Neural progenitor cell (in vitro differentiated cells): ENCODE measurements at regions not wholly inside any gene's neighbourhood (a gene's known extent, or its start where the extent isn't known, plus 50 kb on each side); places are given as distances from the start of the nearest gene placed in this dataset.

Experiments
- DNase-seq: peaks from one replicate; pipeline ENCODE4 v3.0.0-alpha.2; 2016; ENCODE audit warnings: low spot score
- H2AFZ ChIP-seq: fragments of 200-600 bp; sonication (generic); replicated peaks from 2 replicates; pipeline ENCODE4 v1.6.1; 2016; ENCODE audit warnings: antibody characterized with exemption
- H3F3A ChIP-seq: fragments of 200-600 bp; sonication (generic); 2 replicates; pipeline ENCODE4 v1.6.1; 2016; ENCODE audit warnings: antibody characterized with exemption, low read depth
- H3K27ac ChIP-seq: fragments of 200-600 bp; sonication (generic); 2 replicates; pipeline ENCODE4 v1.5.1; 2016; ENCODE audit warnings: mild to moderate bottlenecking
- H3K27me3 ChIP-seq: fragments of 200-600 bp; sonication (generic); 2 replicates; pipeline ENCODE4 v1.6.1; 2016; ENCODE audit warnings: mild to moderate bottlenecking, moderate library complexity
- H3K36me3 ChIP-seq: fragments of 200-600 bp; sonication (generic); 2 replicates; pipeline ENCODE4 v1.5.1; 2016
- H3K4me1 ChIP-seq: fragments of 200-600 bp; sonication (generic); 2 replicates; pipeline ENCODE4 v1.6.1; 2016; ENCODE audit warnings: mixed run types
- H3K4me2 ChIP-seq: fragments of 200-600 bp; sonication (generic); 2 replicates; pipeline ENCODE4 v1.6.1; 2016
- H3K4me3 ChIP-seq: fragments of 200-600 bp; sonication (generic); 2 replicates; pipeline ENCODE4 v1.5.1; 2016
- H3K79me2 ChIP-seq: fragments of 200-600 bp; sonication (generic); 2 replicates; pipeline ENCODE4 v1.6.1; 2016; ENCODE audit warnings: low read depth
- H3K9ac ChIP-seq: fragments of 200-600 bp; sonication (generic); 2 replicates; pipeline ENCODE4 v1.6.1; 2016
- H3K9me3 ChIP-seq: fragments of 200-600 bp; sonication (generic); 2 replicates; pipeline ENCODE4 v1.5.1; 2016; ENCODE audit warnings: low read depth
- H4K20me1 ChIP-seq: fragments of 200-600 bp; sonication (generic); 2 replicates; pipeline ENCODE4 v1.6.1; 2016; ENCODE audit warnings: low read depth
- H3K27ac Mint-ChIP-seq: 3 replicates; pipeline ENCODE4 v1.8.0; 2021; ENCODE audit warnings: mixed read lengths
- H3K27me3 Mint-ChIP-seq: 2 replicates; pipeline ENCODE4 v1.8.0; 2022; ENCODE audit warnings: low read depth, mild to moderate bottlenecking, inconsistent platforms, moderate library complexity, mixed read lengths; ENCODE audit not compliant: insufficient read depth
- H3K36me3 Mint-ChIP-seq: 3 replicates; pipeline ENCODE4 v1.8.0; 2021; ENCODE audit warnings: mixed read lengths
- H3K4me1 Mint-ChIP-seq: 3 replicates; pipeline ENCODE4 v1.8.0; 2021; ENCODE audit warnings: mixed read lengths
- H3K4me3 Mint-ChIP-seq: 3 replicates; pipeline ENCODE4 v1.8.0; 2021; ENCODE audit warnings: mild to moderate bottlenecking, moderate library complexity, mixed read lengths
- H3K9me3 Mint-ChIP-seq: 3 replicates; pipeline ENCODE4 v1.8.0; 2020; ENCODE audit warnings: mixed read lengths
- CTCF ChIP-seq: fragments of 200-600 bp; sonication (generic); IDR thresholded peaks from 2 replicates; pipeline ENCODE4 v1.5.1; 2017; ENCODE audit warnings: antibody characterized with exemption, mild to moderate bottlenecking
- EZH2 ChIP-seq: fragments of 200-600 bp; sonication (generic); IDR thresholded peaks from 2 replicates; pipeline ENCODE4 v1.6.1; 2017; ENCODE audit warnings: antibody characterized with exemption, mild to moderate bottlenecking, moderate library complexity
- EZH2phosphoT487 ChIP-seq: fragments of 200-600 bp; sonication (generic); IDR thresholded peaks from 2 replicates; pipeline ENCODE4 v1.6.1; 2017; ENCODE audit warnings: antibody characterized with exemption

GRCh38 chr9:108283696-108284095 is 572.1 kb downstream of the ACTL7B start:
- no peaks in the 10 kb centered on the region for H3K36me3 ChIP-seq
- no peaks in the 10 kb centered on the region for H3K36me3 Mint-ChIP-seq
- no peak overlapping the region for H3K27ac Mint-ChIP-seq
- H2AFZ ChIP-seq, result no peak overlapping the region
- H3K4me3 ChIP-seq, result no peak overlapping the region
- H3K4me2 ChIP-seq, result no peak overlapping the region
- H3K27me3 ChIP-seq, result no peaks in the 10 kb centered on the region
- H3K9ac ChIP-seq, result no peak overlapping the region
- H3K4me3 Mint-ChIP-seq, result no peak overlapping the region
- H4K20me1 ChIP-seq, result no peaks in the 10 kb centered on the region
- H3K4me1 Mint-ChIP-seq, result peaks cover 4% of the 10 kb centered on the region
- H3K9me3 Mint-ChIP-seq, result no peaks in the 10 kb centered on the region
- no peaks in the 10 kb centered on the region for H3K9me3 ChIP-seq
- H3K79me2 ChIP-seq, result no peaks in the 10 kb centered on the region
- DNase-seq, result no peak
- no peak overlapping the region for H3K27ac ChIP-seq
- H3F3A ChIP-seq, result no peaks in the 10 kb centered on the region
- TF ChIP-seq EZH2phosphoT487 (no peak), EZH2 (no peak), CTCF (no peak)
- H3K4me1 ChIP-seq, result peaks cover 5% of the 10 kb centered on the region
- H3K27me3 Mint-ChIP-seq, result no peaks in the 10 kb centered on the region

GRCh38 chr9:108282872-108283271 is 572.9 kb downstream of the ACTL7B start:
- Histone ChIP-seq H2AFZ (no peak overlapping the region), H3K4me1 (peaks cover 5% of the 10 kb centered on the region), H3K4me2 (no peak overlapping the region), H3K36me3 (no peaks in the 10 kb centered on the region), H3K9ac (no peak overlapping the region), H3K4me3 (no peak overlapping the region), H3K79me2 (no peaks in the 10 kb centered on the region), H3K27me3 (no peaks in the 10 kb centered on the region), H3F3A (no peaks in the 10 kb centered on the region), H3K27ac (no peak overlapping the region), H3K9me3 (no peaks in the 10 kb centered on the region), H4K20me1 (no peaks in the 10 kb centered on the region)
- Mint-ChIP-seq H3K4me3 (no peak overlapping the region), H3K9me3 (no peaks in the 10 kb centered on the region), H3K27me3 (no peaks in the 10 kb centered on the region), H3K4me1 (peaks cover 4% of the 10 kb centered on the region), H3K36me3 (no peaks in the 10 kb centered on the region), H3K27ac (no peak overlapping the region)
- peak; percentile 39 for TF ChIP-seq CTCF
- TF ChIP-seq EZH2phosphoT487, result no peak
- no peak for DNase-seq

- Mint-ChIP-seq H3K36me3 (no peaks in the 10 kb centered on the region), H3K4me1 (peaks cover 4% of the 10 kb centered on the region), H3K4me3 (no peak overlapping the region), H3K27ac (no peak overlapping the region), H3K9me3 (peaks cover 3% of the 10 kb centered on the region), H3K27me3 (no peaks in the 10 kb centered on the region)
- Histone ChIP-seq H3K27ac (no peak overlapping the region), H2AFZ (no peak overlapping the region), H3K36me3 (no peaks in the 10 kb centered on the region), H4K20me1 (no peaks in the 10 kb centered on the region), H3K4me3 (no peak overlapping the region), H3K4me2 (no peak overlapping the region), H3K9ac (no peak overlapping the region), H3K4me1 (peaks cover 5% of the 10 kb centered on the region), H3K9me3 (no peaks in the 10 kb centered on the region), H3F3A (no peaks in the 10 kb centered on the region), H3K79me2 (no peaks in the 10 kb centered on the region), H3K27me3 (no peaks in the 10 kb centered on the region)
- TF ChIP-seq EZH2phosphoT487 (no peak), EZH2 (no peak)
- DNase-seq, result no peak
These were observed 574.1 kb downstream of the ACTL7B start for GRCh38 chr9:108281696-108282095.

- H3K27me3 Mint-ChIP-seq, result no peaks in the 10 kb centered on the region
- DNase-seq, result no peak
- H3K27me3 ChIP-seq, result no peaks in the 10 kb centered on the region
- H3K79me2 ChIP-seq, result no peaks in the 10 kb centered on the region
- no peak overlapping the region for H3K4me3 Mint-ChIP-seq
- no peak overlapping the region for H3K27ac Mint-ChIP-seq
- H3K9ac ChIP-seq, result no peak overlapping the region
- no peaks in the 10 kb centered on the region for H3K9me3 ChIP-seq
- no peaks in the 10 kb centered on the region for H3F3A ChIP-seq
- no peaks in the 10 kb centered on the region for H3K36me3 ChIP-seq
- no peak overlapping the region for H2AFZ ChIP-seq
- H3K36me3 Mint-ChIP-seq, result no peaks in the 10 kb centered on the region
- TF ChIP-seq EZH2 (no peak), CTCF (no peak), EZH2phosphoT487 (no peak)
- H3K4me2 ChIP-seq, result no peak overlapping the region
- peaks cover 7% of the 10 kb centered on the region for H3K9me3 Mint-ChIP-seq
- no peaks in the 10 kb centered on the region for H4K20me1 ChIP-seq
- H3K4me1 ChIP-seq, result no peaks in the 10 kb centered on the region
- H3K4me3 ChIP-seq, result no peak overlapping the region
- H3K27ac ChIP-seq, result no peak overlapping the region
- H3K4me1 Mint-ChIP-seq, result peaks cover under 1% of the 10 kb centered on the region
These were observed 577.4 kb downstream of the ACTL7B start for GRCh38 chr9:108278341-108278740.
